Lung (tissue), 11 donors: ENCODE measurements at regions not wholly inside any gene's neighbourhood (a gene's known extent, or its start where the extent isn't known, plus 50 kb on each side); places are given as distances from the start of the nearest gene placed in this dataset.

ENCODE experiments used
- ATAC-seq: fragments of 200-7000 bp; cut with Tn5 transposase; one replicate; pipeline ENCODE4 v1.9.1; 2020; ENCODE audit warnings: moderate number of reproducible peaks; ENCODE audit not compliant: insufficient read depth, low FRiP score
- DNase-seq, 3 donors: peaks; one replicate each; pipeline ENCODE4 v3.0.0-alpha.2; 2013 to 2017
- H3K27ac ChIP-seq, 2 donors: one replicate each; pipeline ENCODE4 v1.5.1; 2013; ENCODE audit warnings: mild to moderate bottlenecking in 2 of 2, moderate library complexity in 2 of 2, control low read depth in 1 of 2, inconsistent platforms in 1 of 2, low read depth in 1 of 2, low read length in 1 of 2
- H3K27me3 ChIP-seq, 3 donors: one replicate each; pipeline ENCODE4 v1.5.1; 2013; ENCODE audit warnings: low read length in 2 of 3; ENCODE audit not compliant: control insufficient read depth in 3 of 3, insufficient read depth in 3 of 3
- H3K36me3 ChIP-seq, 4 donors: one replicate each; pipeline ENCODE4 v1.5.1; 2013; ENCODE audit warnings: low read length in 4 of 4, mild to moderate bottlenecking in 1 of 4, moderate library complexity in 1 of 4; ENCODE audit not compliant: control insufficient read depth in 4 of 4, insufficient read depth in 4 of 4
- H3K4me1 ChIP-seq, 5 donors: one replicate each; pipeline ENCODE4 v1.5.1; 2013; ENCODE audit warnings: low read length in 5 of 5, mild to moderate bottlenecking in 2 of 5, moderate library complexity in 1 of 5; ENCODE audit not compliant: control insufficient read depth in 5 of 5, insufficient read depth in 5 of 5
- H3K4me3 ChIP-seq: one replicate; pipeline ENCODE4 v1.5.1; 2013; ENCODE audit warnings: mild to moderate bottlenecking, control low read depth, moderate library complexity
- H3K9ac ChIP-seq, 2 donors: one replicate each; pipeline ENCODE4 v1.5.1; 2013; ENCODE audit warnings: low read length in 2 of 2, control low read depth in 1 of 2; ENCODE audit not compliant: insufficient read depth in 1 of 2
- H3K9me3 ChIP-seq, 4 donors: one replicate each; pipeline ENCODE4 v1.5.1; 2013; ENCODE audit warnings: low read length in 3 of 4, mild to moderate bottlenecking in 1 of 4, moderate library complexity in 1 of 4; ENCODE audit not compliant: control insufficient read depth in 4 of 4, insufficient read depth in 3 of 4
- CTCF ChIP-seq: IDR thresholded peaks from 2 replicates; pipeline ENCODE4 v1.5.1; 2012; ENCODE audit warnings: mild to moderate bottlenecking; ENCODE audit errors: control extremely low read depth, extremely low read depth
- WGBS, 2 donors: extraction: QIAGEN DNeasy Blood & Tissue Kit; methylation state at CpG; one replicate each; pipeline ENCODE4 v1.1.7; 2013; 5-methylcytosine and 5-hydroxymethylcytosine counted together
- donor health status: control.
- donor health status: control.
- donor health status: Bipolar disorder and iron deficiency.
- donor health status: healthy.
- donor health status: DM: yes; HTN: yes; CAD: no.

GRCh38 chr2:2910259-2910658, 467.4 kb downstream of the EIPR1 start:
- Histone ChIP-seq H3K36me3 (no peaks in the 10 kb centered on the region), H3K4me3 (no peak overlapping the region), H3K4me1 (no peaks in the 10 kb centered on the region), H3K9me3 (peaks cover 0 to 1% (median 0%) of the 10 kb centered on the region in 4 donors), H3K27me3 (no peaks in the 10 kb centered on the region), H3K27ac (no peak overlapping the region), H3K9ac (no peak overlapping the region)
- 90 to 94% methylated on average over 7 of the region's 7 CpGs for WGBS, 2 donors
- TF ChIP-seq CTCF = no peak
- ATAC-seq = no peak
- no peak for DNase-seq

- 82 to 88% methylated on average over 23 of the region's 23 CpGs for WGBS, 2 donors
These were observed 468.3 kb downstream of the EIPR1 start for GRCh38 chr2:2909086-2910035.

GRCh38 chr2:2906091-2906490, 471.5 kb downstream of the EIPR1 start:
- Histone ChIP-seq H3K4me1 (no peaks in the 10 kb centered on the region), H3K9ac (no peak overlapping the region), H3K36me3 (no peaks in the 10 kb centered on the region), H3K4me3 (no peak overlapping the region), H3K27me3 (no peaks in the 10 kb centered on the region), H3K27ac (no peak overlapping the region), H3K9me3 (no peaks in the 10 kb centered on the region)
- ATAC-seq (no peak), DNase-seq (no peak)
- WGBS, 2 donors = 90 to 91% methylated on average over 7 of the region's 7 CpGs
- TF ChIP-seq CTCF = no peak

More at GRCh38 chr2:2909086-2910035, 468.3 kb downstream of the EIPR1 start:
- Histone ChIP-seq H3K9me3 (peaks cover 0 to 1% (median 0%) of the 10 kb centered on the region in 4 donors), H3K27ac (no peak overlapping the region), H3K36me3 (no peaks in the 10 kb centered on the region), H3K4me1 (no peaks in the 10 kb centered on the region), H3K9ac (no peak overlapping the region), H3K4me3 (no peak overlapping the region), H3K27me3 (no peaks in the 10 kb centered on the region)
- no peak for TF ChIP-seq CTCF
- DNase-seq (no peak), ATAC-seq (no peak)
